RWPE1 (cell line): ENCODE measurements at regions not wholly inside any gene's neighbourhood (a gene's known extent, or its start where the extent isn't known, plus 50 kb on each side); places are given as distances from the start of the nearest gene placed in this dataset.

Source experiments
- CTCF ChIA-PET: fragments of 350-600 bp; sonication (Branson Sonifier 250); formaldehyde crosslinking; extraction: SDS; loops from one replicate; lab custom pipeline; 2021; lab: Yijun Ruan, JAX
- POLR2A ChIA-PET: fragments of 400-600 bp; formaldehyde crosslinking; extraction: SDS; loops from one replicate; lab custom pipeline; 2020; ENCODE audit warnings: antibody characterized with exemption; ENCODE audit not compliant: low non-redundant PET; lab: Yijun Ruan, JAX
- DNase-seq: peaks from one replicate; pipeline ENCODE4 v3.0.0; 2012; ENCODE audit warnings: low spot score
- H3K27ac ChIP-seq: fragments of 450-650 bp; 2 replicates; pipeline ENCODE4 v1.5.1; 2017
- TF ChIP-seq, protein P1 (sequence below): fragments of 450-650 bp; conservative IDR thresholded peaks from 2 replicates; pipeline ENCODE4 v1.5.1; 2017; ENCODE audit warnings: low read depth, mild to moderate bottlenecking

- ChIA-PET CTCF (no interaction called here), POLR2A (no interaction called here)
- H3K27ac ChIP-seq: no peak overlapping the region
- no peak for DNase-seq
- TF ChIP-seq, protein P1, sequence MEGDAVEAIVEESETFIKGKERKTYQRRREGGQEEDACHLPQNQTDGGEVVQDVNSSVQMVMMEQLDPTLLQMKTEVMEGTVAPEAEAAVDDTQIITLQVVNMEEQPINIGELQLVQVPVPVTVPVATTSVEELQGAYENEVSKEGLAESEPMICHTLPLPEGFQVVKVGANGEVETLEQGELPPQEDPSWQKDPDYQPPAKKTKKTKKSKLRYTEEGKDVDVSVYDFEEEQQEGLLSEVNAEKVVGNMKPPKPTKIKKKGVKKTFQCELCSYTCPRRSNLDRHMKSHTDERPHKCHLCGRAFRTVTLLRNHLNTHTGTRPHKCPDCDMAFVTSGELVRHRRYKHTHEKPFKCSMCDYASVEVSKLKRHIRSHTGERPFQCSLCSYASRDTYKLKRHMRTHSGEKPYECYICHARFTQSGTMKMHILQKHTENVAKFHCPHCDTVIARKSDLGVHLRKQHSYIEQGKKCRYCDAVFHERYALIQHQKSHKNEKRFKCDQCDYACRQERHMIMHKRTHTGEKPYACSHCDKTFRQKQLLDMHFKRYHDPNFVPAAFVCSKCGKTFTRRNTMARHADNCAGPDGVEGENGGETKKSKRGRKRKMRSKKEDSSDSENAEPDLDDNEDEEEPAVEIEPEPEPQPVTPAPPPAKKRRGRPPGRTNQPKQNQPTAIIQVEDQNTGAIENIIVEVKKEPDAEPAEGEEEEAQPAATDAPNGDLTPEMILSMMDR: no peak
Measured at GRCh38 chrX:139049465-139049864, 337.9 kb upstream of the FGF13 start.

DNA sequence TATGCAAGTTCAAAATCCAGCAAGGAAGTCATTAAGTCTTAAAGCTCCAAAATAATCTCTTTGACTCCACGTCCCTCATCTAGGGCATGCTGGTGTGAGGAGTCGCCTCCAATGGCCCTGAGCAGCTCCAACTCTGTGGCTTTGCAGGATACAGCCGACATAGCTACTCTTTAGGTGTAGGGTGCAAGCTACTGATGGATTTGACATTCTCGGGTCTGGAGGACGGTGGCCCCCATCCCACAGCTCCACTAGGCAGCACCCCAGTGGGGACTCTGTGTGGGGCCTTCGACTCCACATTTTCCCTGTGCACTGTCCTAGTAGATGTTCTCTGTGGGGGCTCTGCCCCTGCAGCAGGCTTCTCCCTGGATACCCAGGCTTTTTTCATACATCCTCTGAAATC, 333.2 kb upstream of the FGF13 start:
- ChIA-PET CTCF (no interaction called here), POLR2A (no interaction called here)
- H3K27ac ChIP-seq: no peak overlapping the region
- no peak for DNase-seq
- TF ChIP-seq, protein P1: no peak

GRCh38 chrX:139039041-139039440, 327.5 kb upstream of the FGF13 start:
- TF ChIP-seq, protein P1: no peak
- ChIA-PET CTCF (no interaction called here), POLR2A (no interaction called here)
- H3K27ac ChIP-seq: no peak overlapping the region
- no peak for DNase-seq

- TF ChIP-seq, protein P1: no peak
- ChIA-PET CTCF (no interaction called here), POLR2A (no interaction called here)
- H3K27ac ChIP-seq: no peak overlapping the region
- no peak for DNase-seq
Measured at GRCh38 chrX:139026811-139027210, 315.3 kb upstream of the FGF13 start.

DNA sequence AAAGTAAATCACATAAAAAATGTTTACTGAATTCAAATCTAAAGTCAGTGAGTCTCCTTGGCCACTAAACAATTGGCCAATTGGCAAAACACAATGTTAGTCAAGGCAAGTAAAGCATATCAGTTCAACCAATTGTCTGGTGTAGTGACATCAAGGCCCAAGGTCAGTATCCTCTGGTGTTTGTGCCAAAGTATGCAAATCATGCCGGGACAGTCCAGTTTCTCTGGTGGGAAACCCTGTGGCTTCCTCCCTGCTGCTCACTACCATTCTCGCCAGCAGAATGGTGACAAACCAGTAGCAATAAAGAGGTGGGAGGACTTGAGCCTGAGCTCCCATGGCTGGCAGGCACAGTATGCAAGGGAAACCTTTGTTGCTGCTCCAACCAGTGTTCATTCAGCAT, 314.9 kb upstream of the FGF13 start:
- no peak for DNase-seq
- ChIA-PET CTCF (no interaction called here), POLR2A (no interaction called here)
- TF ChIP-seq, protein P1: no peak
- H3K27ac ChIP-seq: no peak overlapping the region

- POLR2A ChIA-PET: no interaction called here
- TF ChIP-seq, protein P1: no peak
- no peak overlapping the region for H3K27ac ChIP-seq
- DNase-seq: no peak
- CTCF ChIA-PET: no interaction called here
Measured at GRCh38 chrX:139025816-139026215, 314.3 kb upstream of the FGF13 start.

DNA sequence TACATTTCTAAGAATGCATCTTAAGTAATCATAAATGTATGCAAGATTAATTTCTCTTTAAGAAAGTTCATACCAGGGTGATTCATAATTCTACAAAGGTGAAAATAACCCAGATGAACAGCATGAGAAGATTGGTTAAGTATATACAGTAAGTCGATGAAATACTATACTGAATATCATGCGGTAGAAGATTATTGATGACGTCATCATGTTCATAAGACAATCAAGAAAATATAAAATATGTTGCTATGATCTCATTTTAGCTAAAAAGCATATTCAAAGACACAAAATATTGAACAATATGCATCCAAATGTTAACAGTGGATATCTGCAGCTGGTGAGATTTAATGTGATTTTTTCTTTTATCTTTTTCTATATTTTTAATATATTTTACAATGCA, 312.0 kb upstream of the FGF13 start:
- CTCF ChIA-PET: interaction anchor here (0.7 kb wide), 1 partner anchor 108 kb away, joined by 3 read pairs; no protein-coding TSS in a partner anchor
- no peak for DNase-seq
- TF ChIP-seq, protein P1: no peak
- POLR2A ChIA-PET: no interaction called here
- no peak overlapping the region for H3K27ac ChIP-seq
